GM21528 (cell line): ENCODE measurements at regions not wholly inside any gene's neighbourhood (a gene's known extent, or its start where the extent isn't known, plus 50 kb on each side); places are given as distances from the start of the nearest gene placed in this dataset.

Experiments used
- ATAC-seq: cut with Tn5 transposase; IDR thresholded peaks from one replicate; pipeline ENCODE4 v1.9.1; 2021; ENCODE audit warnings: mild to moderate bottlenecking, moderate library complexity; ENCODE audit not compliant: unreplicated experiment, low FRiP score

DNA sequence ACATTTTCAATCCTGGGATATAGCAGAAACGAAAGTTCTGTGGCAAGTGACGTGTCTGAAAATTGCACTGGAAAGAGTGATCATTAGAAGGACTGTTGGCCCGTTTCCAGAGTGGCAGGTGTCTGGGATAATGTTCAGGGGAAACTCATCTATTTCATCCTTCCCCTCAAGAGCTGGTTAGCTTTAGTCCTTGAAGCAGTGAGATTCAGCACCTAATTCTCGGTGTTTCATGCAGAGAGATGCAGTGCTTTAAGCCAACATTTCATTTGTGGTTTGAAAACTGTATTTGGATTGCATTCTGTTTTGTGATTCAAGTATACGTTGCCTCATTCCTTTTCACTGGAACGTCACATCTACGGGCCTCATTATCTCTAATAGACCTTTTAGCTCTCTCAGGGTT, 205.0 kb upstream of the RAG2 start:
- ATAC-seq = no peak

- no peak for ATAC-seq
These were observed 195.2 kb upstream of the RAG2 start for GRCh38 chr11:36792996-36793914.

DNA sequence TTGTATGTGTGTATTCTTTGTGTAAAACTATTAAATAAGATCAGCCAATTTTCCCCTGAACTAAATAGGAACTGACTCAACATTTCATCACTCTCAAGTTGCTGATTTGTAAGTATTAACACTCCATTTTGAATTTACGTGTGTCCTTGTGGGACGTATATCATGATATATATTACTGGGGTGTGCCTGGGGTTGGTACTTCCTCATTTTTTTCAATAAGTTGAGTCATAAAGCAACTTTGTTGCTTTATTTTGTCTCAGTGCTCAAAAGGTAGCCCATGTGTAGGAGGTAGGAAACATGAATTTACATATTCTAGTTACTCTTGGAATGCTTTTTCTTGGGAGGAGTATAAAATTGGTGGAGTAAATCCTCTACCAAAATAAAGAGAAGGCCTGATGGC, 193.9 kb upstream of the RAG2 start:
- no peak for ATAC-seq

- no peak for ATAC-seq
These were observed 192.5 kb upstream of the RAG2 start for GRCh38 chr11:36790526-36790925.

- no peak for ATAC-seq
These were observed 185.8 kb upstream of the RAG2 start for GRCh38 chr11:36783808-36784207.

GRCh38 chr11:36779791-36780190, 181.8 kb upstream of the RAG2 start:
- ATAC-seq = no peak

- no peak for ATAC-seq
These were observed 179.3 kb upstream of the RAG2 start for GRCh38 chr11:36777311-36777710.

DNA sequence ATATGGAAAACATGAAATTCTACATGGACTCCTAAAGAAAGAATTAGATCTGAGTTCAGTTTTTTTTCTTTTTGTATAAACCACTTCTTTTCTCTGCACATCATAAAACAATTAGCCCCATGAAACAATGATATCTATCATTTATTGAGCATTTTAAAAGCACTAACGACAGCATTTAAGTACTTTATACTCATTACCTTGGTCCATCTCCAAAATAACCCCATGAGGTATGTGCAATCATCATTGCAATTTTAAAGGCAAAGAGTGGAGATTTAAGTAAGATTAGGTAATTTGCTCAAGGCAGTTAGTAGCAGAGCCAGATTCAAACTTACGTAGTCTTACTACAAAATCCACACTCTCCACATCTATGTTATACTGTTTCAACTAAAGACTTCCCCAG, 177.7 kb upstream of the RAG2 start:
- no peak for ATAC-seq

- no peak for ATAC-seq
These were observed 177.1 kb upstream of the RAG2 start for GRCh38 chr11:36775130-36775529.

DNA sequence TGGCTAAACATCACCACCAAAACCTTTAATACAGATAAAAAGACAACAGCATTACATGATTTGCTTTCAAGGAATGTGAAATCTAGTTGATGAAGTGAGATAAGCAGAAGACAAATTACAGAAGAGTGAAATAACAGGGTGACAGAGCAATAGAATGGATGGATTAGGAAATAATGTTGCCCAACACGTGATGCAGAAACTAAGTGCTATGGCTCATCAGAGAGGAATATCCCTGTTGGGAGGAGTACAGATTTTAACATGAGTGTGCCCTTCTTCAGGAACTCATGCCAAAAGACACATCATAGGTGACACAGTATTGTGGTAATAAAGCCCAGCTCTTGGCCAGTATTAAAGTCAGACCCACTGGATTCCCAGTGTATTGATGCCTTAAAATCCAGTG, 176.6 kb upstream of the RAG2 start:
- ATAC-seq = no peak

DNA sequence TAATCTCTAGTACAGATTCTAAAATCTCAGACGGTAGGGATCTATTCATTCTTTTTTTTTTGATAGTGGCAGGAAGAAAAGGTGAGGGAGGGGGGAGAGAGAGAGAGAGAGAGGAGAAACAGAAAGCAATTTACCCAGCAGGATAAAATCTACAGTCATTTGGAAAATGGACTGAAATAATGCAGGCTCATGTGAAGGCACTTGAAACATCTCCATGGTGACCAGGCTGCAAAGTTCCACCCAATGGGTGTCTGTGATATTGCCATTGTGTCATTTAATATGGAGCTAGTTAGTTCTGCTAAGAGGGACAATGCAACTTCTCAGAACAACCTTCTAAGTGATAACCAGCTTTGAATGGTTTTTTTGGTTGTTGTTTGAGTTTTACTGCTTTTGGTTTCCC, 165.2 kb upstream of the RAG2 start:
- no peak for ATAC-seq

GRCh38 chr11:36757075-36757474, 159.0 kb upstream of the RAG2 start:
- no peak for ATAC-seq

DNA sequence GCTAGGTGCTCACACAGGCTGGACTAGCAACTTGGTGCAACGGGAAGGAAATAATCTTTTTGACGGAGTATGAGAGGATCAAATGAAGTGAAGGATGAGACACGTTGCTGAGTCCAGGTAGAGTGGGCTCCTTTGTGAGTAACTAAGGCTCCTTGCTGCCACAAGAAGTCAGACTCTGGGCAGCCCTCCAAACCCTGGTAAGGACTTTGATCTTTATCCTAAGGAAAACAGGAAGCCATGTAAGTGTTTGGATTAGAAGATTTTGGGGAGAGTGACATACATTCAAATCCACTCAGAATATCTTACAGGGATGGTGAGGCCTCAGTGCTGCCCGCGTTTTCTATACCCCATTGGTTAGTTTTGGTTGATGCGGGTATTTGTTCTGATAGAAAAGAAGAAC, 155.9 kb upstream of the RAG2 start:
- ATAC-seq = no peak

DNA sequence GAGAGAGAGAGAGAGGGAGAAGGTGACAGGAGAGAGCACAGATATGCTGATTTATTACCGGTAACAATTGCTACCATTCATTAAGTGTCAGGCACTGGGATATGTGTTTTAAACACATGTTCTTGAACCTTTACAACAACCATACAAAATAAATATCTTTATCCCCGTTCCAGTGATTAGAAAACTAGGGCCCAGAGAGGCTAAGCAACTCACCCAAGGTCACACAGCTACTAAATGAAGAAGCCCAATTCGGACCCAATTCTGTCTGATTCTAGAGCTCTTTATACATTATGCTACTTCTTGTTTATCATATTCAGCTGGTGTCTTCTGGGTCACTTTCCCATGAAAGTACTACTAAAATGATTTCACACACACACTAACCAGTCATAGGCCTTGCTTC, 154.0 kb upstream of the RAG2 start:
- ATAC-seq = no peak

DNA sequence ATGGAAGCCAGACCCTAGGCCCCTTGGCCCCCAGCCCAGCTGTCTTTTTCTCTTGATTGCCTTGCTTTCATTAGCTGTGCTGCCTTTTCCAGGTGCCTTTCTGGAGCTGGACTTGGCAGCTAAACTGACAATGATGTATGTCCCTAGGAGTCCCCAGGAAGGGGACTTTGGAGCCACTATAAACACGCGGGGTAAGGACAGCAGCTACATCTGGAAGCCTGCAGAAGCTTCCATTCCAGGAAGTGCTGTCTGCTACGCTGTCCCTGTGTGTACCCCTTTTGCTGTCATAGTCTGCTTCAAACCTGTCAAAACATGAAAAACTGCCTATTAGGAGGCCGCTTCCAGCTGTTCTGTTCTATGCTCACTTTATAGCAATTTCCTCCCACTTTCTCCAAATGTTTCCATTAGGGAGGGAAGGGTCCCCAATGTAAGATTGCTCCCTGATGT, 153.3 kb upstream of the RAG2 start:
- ATAC-seq = no peak

GRCh38 chr11:36750349-36750748, 152.3 kb upstream of the RAG2 start:
- no peak for ATAC-seq

DNA sequence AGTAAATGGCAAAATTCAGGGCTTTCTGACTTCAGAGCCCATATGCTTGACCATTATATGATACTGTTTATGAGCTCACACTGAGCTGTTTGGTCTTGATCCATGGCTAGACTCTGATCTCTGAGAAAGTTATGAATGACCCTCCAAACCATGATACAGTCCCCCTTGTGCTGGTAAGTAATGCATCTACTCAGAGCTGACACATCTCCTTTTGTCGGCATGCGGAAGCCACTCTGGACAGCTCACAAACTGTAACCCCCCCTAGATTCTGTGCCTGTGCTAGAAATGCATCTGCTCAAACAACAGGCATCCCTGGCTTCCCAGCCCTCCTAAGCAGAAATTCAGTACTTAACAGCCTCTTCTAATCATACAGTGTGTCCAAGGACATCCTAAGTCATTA, 150.8 kb upstream of the RAG2 start:
- no peak for ATAC-seq

DNA sequence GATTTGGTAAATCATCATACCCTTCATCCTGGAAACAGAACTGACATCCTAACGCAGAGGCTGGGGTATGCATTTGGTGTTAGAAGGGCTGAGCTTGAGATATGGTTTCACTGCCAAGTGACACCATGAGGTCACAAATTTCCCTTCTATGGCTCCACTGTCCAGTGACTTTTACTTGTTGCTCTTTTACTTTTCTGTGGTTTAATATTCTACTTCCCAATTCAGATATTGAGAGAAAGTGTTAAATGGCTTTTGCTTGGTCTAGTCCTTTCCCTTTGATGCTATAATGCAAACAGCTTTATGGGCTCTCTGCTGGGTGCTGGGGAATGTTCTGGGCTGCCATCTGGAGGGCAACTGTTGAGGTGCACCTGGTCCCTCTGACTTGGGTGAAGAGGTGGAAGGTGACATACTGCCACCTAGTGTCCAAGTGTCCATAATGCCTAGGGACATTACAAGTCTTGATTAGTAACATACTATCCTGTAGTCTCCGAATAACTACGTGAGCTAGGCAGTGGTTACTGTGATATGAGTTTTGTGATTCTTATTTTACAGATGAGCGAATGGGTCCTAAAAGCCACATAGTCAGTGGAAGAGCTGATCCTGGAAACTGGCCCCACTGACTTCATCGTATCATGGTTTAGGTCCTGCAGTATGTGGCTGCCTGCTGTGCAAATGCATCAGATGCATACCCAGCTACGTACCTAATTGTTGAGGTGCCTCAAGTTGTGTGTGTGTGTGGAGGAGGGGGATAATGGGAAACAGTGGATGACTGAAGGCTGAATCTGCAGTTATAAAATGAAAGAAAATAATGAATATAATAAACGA, 149.1 kb upstream of the RAG2 start:
- ATAC-seq = peak; percentile 92

- no peak for ATAC-seq
These were observed 146.5 kb upstream of the RAG2 start for GRCh38 chr11:36744375-36745168.

DNA sequence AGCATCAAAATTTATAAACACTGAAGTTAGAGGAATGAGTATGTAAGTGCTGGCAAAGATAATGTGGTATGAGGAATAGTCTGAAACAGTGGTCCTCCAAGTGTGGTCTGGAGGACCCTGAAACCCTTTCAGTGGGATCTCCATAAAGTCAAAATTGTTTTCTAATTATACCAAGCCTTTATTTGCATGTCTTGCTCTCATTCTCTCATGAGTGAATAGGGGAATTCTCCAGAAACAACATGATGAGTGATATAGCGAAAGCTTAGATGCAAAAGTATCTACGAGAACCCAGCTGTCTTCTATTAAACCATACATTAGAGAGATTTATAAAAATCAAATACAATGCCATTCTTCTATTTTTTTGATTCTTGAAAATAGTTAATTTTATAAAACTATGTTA, 145.0 kb upstream of the RAG2 start:
- peak; percentile 52 for ATAC-seq

GRCh38 chr11:36741515-36741914, 143.5 kb upstream of the RAG2 start:
- ATAC-seq = no peak
